B cell (primary cell): ENCODE measurements at regions not wholly inside any gene's neighbourhood (a gene's known extent, or its start where the extent isn't known, plus 50 kb on each side); places are given as distances from the start of the nearest gene placed in this dataset.

Source experiments
- ATAC-seq: fragments of 200-7000 bp; cut with Tn5 transposase; one replicate; pipeline ENCODE4 v1.10.0; 2021; ENCODE audit warnings: low read depth, mild to moderate bottlenecking, moderate number of reproducible peaks, moderate library complexity
- CTCF ChIA-PET: fragments of 350-600 bp; sonication (Branson Sonifier 250); formaldehyde crosslinking; loops from one replicate; lab custom pipeline; 2021; ENCODE audit warnings: antibody characterized with exemption, inconsistent platforms; lab: Charles Lee
- POLR2A ChIA-PET: fragments of 350-600 bp; sonication (Branson Sonifier 250); formaldehyde crosslinking; loops from one replicate; lab custom pipeline; 2021; ENCODE audit warnings: antibody characterized with exemption; lab: Charles Lee
- DNase-seq: peaks from one replicate; pipeline ENCODE4 v3.0.0; 2013
- H2AFZ ChIP-seq: 2 replicates; pipeline ENCODE4 v1.6.1; 2012; ENCODE audit warnings: mild to moderate bottlenecking, low read depth, low read length; ENCODE audit not compliant: insufficient read depth, poor library complexity, severe bottlenecking
- H3K27ac ChIP-seq, 2 donors: 1 replicate in 1 of 2; 2 replicates in 1 of 2; pipeline ENCODE4 v1.5.1; 2012 to 2013; ENCODE audit warnings: low read length in 2 of 2, mild to moderate bottlenecking in 2 of 2, moderate library complexity in 1 of 2
- H3K27me3 ChIP-seq, 4 experiments: fragments of 200-600 bp in 1 of 4; sonication (generic) in 1 of 4; replicated peaks in 1 of 4; 1 replicate in 2 of 4; 2 replicates in 2 of 4; pipeline versions ENCODE4 v1.6.1 to v1.7.0; 2013 to 2016; ENCODE audit warnings: low read length in 3 of 4, mild to moderate bottlenecking in 2 of 4, mixed read lengths in 1 of 4, moderate library complexity in 1 of 4; ENCODE audit not compliant: insufficient read depth in 4 of 4, control insufficient read depth in 3 of 4; ENCODE audit errors: control extremely low read depth in 1 of 4
- H3K36me3 ChIP-seq, 2 experiments: replicated peaks in 1 of 2; 1 replicate in 1 of 2; 2 replicates in 1 of 2; pipeline versions ENCODE4 v1.6.1 to v1.7.1; 2013; ENCODE audit warnings: low read length in 1 of 2; ENCODE audit not compliant: insufficient read depth in 2 of 2, control insufficient read depth in 1 of 2; ENCODE audit errors: control extremely low read depth in 1 of 2, extremely low read depth in 1 of 2
- H3K4me1 ChIP-seq, 2 donors: fragments of 200-600 bp in 1 of 2; sonication (generic) in 1 of 2; 1 replicate in 1 of 2; 2 replicates in 1 of 2; pipeline versions ENCODE4 v1.5.1 to v1.6.1; 2013 to 2017; ENCODE audit warnings: low read length in 2 of 2; ENCODE audit not compliant: control insufficient read depth in 2 of 2, insufficient read depth in 2 of 2
- H3K4me2 ChIP-seq: replicated peaks from 2 replicates; pipeline ENCODE3; 2012; ENCODE audit warnings: mild to moderate bottlenecking, low read depth, low read length; ENCODE audit not compliant: poor library complexity, severe bottlenecking
- H3K4me3 ChIP-seq, 5 experiments: fragments of 200-600 bp in 1 of 5; sonication (generic) in 1 of 5; 1 replicate in 3 of 5; 2 replicates in 2 of 5; pipeline versions ENCODE4 v1.5.1 to v1.7.0; 2011 to 2016; ENCODE audit warnings: low read length in 4 of 5, mild to moderate bottlenecking in 4 of 5, low read depth in 2 of 5, control low read depth in 1 of 5, moderate library complexity in 1 of 5; ENCODE audit not compliant: insufficient read depth in 1 of 5; ENCODE audit errors: control extremely low read depth in 1 of 5, extremely low read depth in 1 of 5
- H3K79me2 ChIP-seq: fragments of 200-600 bp; sonication (generic); one replicate; pipeline ENCODE4 v1.6.0; 2016; ENCODE audit warnings: low read length; ENCODE audit not compliant: control insufficient read depth, insufficient read depth
- H3K9ac ChIP-seq: fragments of 200-600 bp; sonication (generic); 2 replicates; pipeline ENCODE4 v1.6.1; 2017; ENCODE audit warnings: mild to moderate bottlenecking, low read length, moderate library complexity
- H3K9me3 ChIP-seq, 3 donors: one replicate each; pipeline versions ENCODE4 v1.6.1 to v1.7.1; 2013; ENCODE audit warnings: low read length in 2 of 3; ENCODE audit not compliant: control insufficient read depth in 2 of 3, insufficient read depth in 1 of 3; ENCODE audit errors: control extremely low read depth in 1 of 3
- H4K20me1 ChIP-seq: 2 replicates; pipeline ENCODE4 v1.6.0; 2012; ENCODE audit warnings: mild to moderate bottlenecking, low read length; ENCODE audit not compliant: insufficient read depth, control insufficient read depth, poor library complexity, severe bottlenecking
- H3K27ac Mint-ChIP-seq: one replicate; pipeline ENCODE4 v1.8.0; 2021; ENCODE audit warnings: mixed read lengths
- H3K27me3 Mint-ChIP-seq: one replicate; pipeline ENCODE4 v1.8.0; 2021; ENCODE audit warnings: mixed read lengths
- H3K4me1 Mint-ChIP-seq: one replicate; pipeline ENCODE4 v1.8.0; 2021; ENCODE audit warnings: mixed read lengths
- H3K4me3 Mint-ChIP-seq: one replicate; pipeline ENCODE4 v1.8.0; 2021; ENCODE audit warnings: mixed read lengths
- H3K9me3 Mint-ChIP-seq: one replicate; pipeline ENCODE4 v1.8.0; 2022; ENCODE audit warnings: mixed read lengths; ENCODE audit not compliant: insufficient read depth
- CTCF ChIP-seq: fragments of 200-600 bp; IDR thresholded peaks from one replicate; pipeline ENCODE4 v1.8.0; 2022; ENCODE audit warnings: antibody characterized with exemption, mild to moderate bottlenecking
- EZH2 ChIP-seq: IDR thresholded peaks from 2 replicates; pipeline ENCODE4 v1.6.1; 2012; ENCODE audit warnings: borderline replicate concordance, low read depth, mild to moderate bottlenecking, moderate library complexity, low read length; ENCODE audit not compliant: insufficient read depth, poor library complexity, severe bottlenecking
- WGBS: methylation state at CpG from one replicate; pipeline ENCODE4 v1.1.5; 2013; ENCODE audit warnings: missing lambda C conversion rate; ENCODE audit not compliant: insufficient coverage; 5-methylcytosine and 5-hydroxymethylcytosine counted together
- intact Hi-C: fragments of 100-400 bp; cut with micrococcal nuclease; formaldehyde crosslinking; loops from one replicate; pipeline ENCODE4 v1.10.0; 2022

- Histone ChIP-seq H3K27ac (no peak overlapping the region), H3K9ac (no peak overlapping the region), H3K36me3 (no peaks in the 10 kb centered on the region), H2AFZ (no peak overlapping the region), H3K27me3 (no peaks in the 10 kb centered on the region), H3K4me1 (no peaks in the 10 kb centered on the region), H4K20me1 (no peaks in the 10 kb centered on the region), H3K4me2 (no peak overlapping the region), H3K9me3 (no peaks in the 10 kb centered on the region), H3K4me3 (no peak overlapping the region), H3K79me2 (no peaks in the 10 kb centered on the region)
- ChIA-PET POLR2A (no interaction called here), CTCF (no interaction called here)
- Mint-ChIP-seq H3K27ac (no peak overlapping the region), H3K4me3 (no peak overlapping the region), H3K4me1 (no peaks in the 10 kb centered on the region), H3K27me3 (no peaks in the 10 kb centered on the region), H3K9me3 (no peaks in the 10 kb centered on the region)
- DNase-seq (no peak), ATAC-seq (no peak)
- WGBS: no CpG with 5 or more reads among the region's 2 CpGs
- TF ChIP-seq EZH2 (no peak), CTCF (no peak)
- intact Hi-C loops: no loop called here
Observed at GRCh38 chr12:68515793-68516192, 94.9 kb upstream of the RAP1B start.

DNA sequence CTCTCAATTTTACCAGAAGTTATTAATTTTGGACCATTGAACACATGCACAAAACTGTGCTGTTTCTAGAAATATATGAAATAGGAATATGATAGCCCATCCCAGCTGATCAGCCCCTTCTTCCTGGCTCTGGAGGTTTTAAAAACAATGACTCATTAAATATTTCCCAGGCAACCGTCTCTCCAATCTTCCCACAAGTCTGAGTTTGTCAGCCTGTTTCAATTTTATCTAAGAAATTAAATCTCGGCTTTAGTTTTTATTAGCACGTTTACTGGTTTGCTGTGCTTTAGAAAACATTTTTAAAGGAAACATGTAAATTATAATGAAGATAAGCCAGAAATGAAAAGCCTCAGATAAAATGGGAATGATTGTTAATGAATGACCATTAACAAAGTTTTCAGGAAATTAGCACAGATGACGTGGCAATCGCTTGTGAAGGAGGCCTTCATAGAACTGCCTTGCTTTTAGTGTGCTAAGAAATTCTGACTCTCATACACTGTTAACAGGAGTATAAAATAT, 89.3 kb upstream of the RAP1B start:
- no peaks in the 10 kb centered on the region for H4K20me1 ChIP-seq
- H3K4me2 ChIP-seq: no peak overlapping the region
- H3K79me2 ChIP-seq: no peaks in the 10 kb centered on the region
- POLR2A ChIA-PET: no interaction called here
- no peak overlapping the region for H3K4me3 Mint-ChIP-seq
- intact Hi-C loops: no loop called here
- TF ChIP-seq EZH2: no peak
- TF ChIP-seq CTCF: no peak
- H3K4me3 ChIP-seq: no peak overlapping the region
- ATAC-seq (no peak), DNase-seq (no peak)
- CTCF ChIA-PET: no interaction called here
- no peaks in the 10 kb centered on the region for H3K9me3 Mint-ChIP-seq
- H3K27ac Mint-ChIP-seq: no peak overlapping the region
- H3K9ac ChIP-seq: no peak overlapping the region
- H3K36me3 ChIP-seq: no peaks in the 10 kb centered on the region
- WGBS: no CpG with 5 or more reads among the region's 5 CpGs
- no peaks in the 10 kb centered on the region for H3K4me1 Mint-ChIP-seq
- no peak overlapping the region for H2AFZ ChIP-seq
- H3K9me3 ChIP-seq: no peaks in the 10 kb centered on the region
- no peak overlapping the region for H3K27ac ChIP-seq
- no peaks in the 10 kb centered on the region for H3K27me3 ChIP-seq
- H3K4me1 ChIP-seq: no peaks in the 10 kb centered on the region
- no peaks in the 10 kb centered on the region for H3K27me3 Mint-ChIP-seq
